ENCODE measurements at regions not wholly inside any gene's neighbourhood (a gene's known extent, or its start where the extent isn't known, plus 50 kb on each side); places are given as distances from the start of the nearest gene placed in this dataset.

GRCh38 chrX:19172741-19173140, 50.5 kb upstream of the ADGRG2 start:
- Mint-ChIP-seq H3K4me3 (no peak overlapping the region), H3K27me3 (no peaks in the 10 kb centered on the region), H3K9me3 (no peaks in the 10 kb centered on the region), H3K4me1 (no peaks in the 10 kb centered on the region), H3K36me3 (ENCODE audit: low read depth) (no peaks in the 10 kb centered on the region), H3K27ac (no peak overlapping the region)
- ATAC-seq (no peak), DNase-seq (no peak)

DNA sequence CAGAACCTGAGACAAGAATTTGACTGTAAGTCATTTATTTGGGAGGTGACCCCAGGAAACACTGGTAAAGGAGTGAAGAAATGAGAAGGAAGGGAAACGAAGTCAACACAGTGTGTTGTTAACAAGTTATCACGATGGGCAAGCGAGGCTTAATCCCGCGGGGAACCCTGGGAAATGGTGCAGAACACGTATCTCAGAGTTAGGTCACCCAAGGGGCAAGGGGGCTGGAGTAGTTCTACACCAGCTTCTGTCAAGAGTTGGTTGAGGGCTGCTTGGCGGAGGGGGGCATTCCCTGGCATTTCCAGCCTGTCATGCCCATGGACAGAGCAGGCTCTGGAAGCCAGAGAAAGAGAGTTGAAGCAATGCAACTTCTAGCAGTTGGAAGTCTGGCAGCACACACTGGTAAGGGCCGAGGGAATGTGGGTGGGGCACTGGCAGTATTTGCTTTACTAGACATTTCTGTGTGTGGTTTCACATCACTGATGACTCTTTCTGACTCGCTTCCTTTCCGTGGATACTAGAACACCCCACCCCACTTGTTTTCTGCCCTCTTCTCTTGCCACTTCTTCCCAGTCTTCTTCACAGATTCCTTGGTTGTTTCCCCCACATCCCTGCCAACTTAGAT, 52.2 kb upstream of the ADGRG2 start:
- no peaks in the 10 kb centered on the region for H3K27me3 Mint-ChIP-seq
- no peaks in the 10 kb centered on the region for H3K4me1 Mint-ChIP-seq
- no peak overlapping the region for H3K4me3 Mint-ChIP-seq
- no peak for ATAC-seq
- H3K9me3 Mint-ChIP-seq, result no peaks in the 10 kb centered on the region
- H3K27ac Mint-ChIP-seq, result no peak overlapping the region
- H3K36me3 Mint-ChIP-seq (ENCODE audit: low read depth), result no peaks in the 10 kb centered on the region
- DNase-seq, result no peak

- H3K27ac Mint-ChIP-seq, result no peak overlapping the region
- no peak for DNase-seq
- no peaks in the 10 kb centered on the region for H3K4me1 Mint-ChIP-seq
- no peak overlapping the region for H3K4me3 Mint-ChIP-seq
- no peak for ATAC-seq
- no peaks in the 10 kb centered on the region for H3K27me3 Mint-ChIP-seq
- H3K36me3 Mint-ChIP-seq (ENCODE audit: low read depth), result no peaks in the 10 kb centered on the region
- no peaks in the 10 kb centered on the region for H3K9me3 Mint-ChIP-seq
These were observed 54.8 kb upstream of the ADGRG2 start for GRCh38 chrX:19176901-19177630.

GRCh38 chrX:19177721-19178120, 55.5 kb upstream of the ADGRG2 start:
- H3K4me3 Mint-ChIP-seq, result no peak overlapping the region
- H3K36me3 Mint-ChIP-seq (ENCODE audit: low read depth), result no peaks in the 10 kb centered on the region
- no peaks in the 10 kb centered on the region for H3K4me1 Mint-ChIP-seq
- H3K27me3 Mint-ChIP-seq, result no peaks in the 10 kb centered on the region
- ATAC-seq (no peak), DNase-seq (no peak)
- no peaks in the 10 kb centered on the region for H3K9me3 Mint-ChIP-seq
- no peak overlapping the region for H3K27ac Mint-ChIP-seq

DNA sequence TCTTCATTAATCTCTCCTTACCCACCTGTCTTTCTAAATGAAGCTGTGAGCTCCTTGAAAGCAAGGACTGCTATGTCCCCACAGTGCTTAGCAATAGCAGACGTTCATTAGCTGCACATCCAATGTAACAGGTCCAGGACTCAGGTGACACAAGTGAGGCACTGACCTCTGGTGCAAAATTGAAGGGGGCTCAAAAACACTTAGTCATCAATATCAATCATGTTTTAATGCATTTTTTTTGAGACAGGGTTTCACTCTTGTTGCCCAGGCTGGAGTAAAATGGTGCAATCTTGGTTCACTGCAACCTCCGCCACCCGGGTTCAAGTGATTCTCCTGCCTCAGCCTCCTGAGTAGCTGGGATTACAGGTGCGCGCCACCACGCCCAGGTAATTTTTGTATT, 56.1 kb upstream of the ADGRG2 start:
- H3K27me3 Mint-ChIP-seq, result no peaks in the 10 kb centered on the region
- no peak for DNase-seq
- no peaks in the 10 kb centered on the region for H3K4me1 Mint-ChIP-seq
- no peaks in the 10 kb centered on the region for H3K9me3 Mint-ChIP-seq
- no peak for ATAC-seq
- no peak overlapping the region for H3K27ac Mint-ChIP-seq
- H3K36me3 Mint-ChIP-seq (ENCODE audit: low read depth), result no peaks in the 10 kb centered on the region
- no peak overlapping the region for H3K4me3 Mint-ChIP-seq

GRCh38 chrX:19179389-19179788, 57.1 kb upstream of the ADGRG2 start:
- H3K4me1 Mint-ChIP-seq, result no peaks in the 10 kb centered on the region
- no peak for DNase-seq
- no peak overlapping the region for H3K4me3 Mint-ChIP-seq
- ATAC-seq, result no peak
- no peaks in the 10 kb centered on the region for H3K36me3 Mint-ChIP-seq (ENCODE audit: low read depth)
- no peak overlapping the region for H3K27ac Mint-ChIP-seq
- no peaks in the 10 kb centered on the region for H3K27me3 Mint-ChIP-seq
- H3K9me3 Mint-ChIP-seq, result no peaks in the 10 kb centered on the region

DNA sequence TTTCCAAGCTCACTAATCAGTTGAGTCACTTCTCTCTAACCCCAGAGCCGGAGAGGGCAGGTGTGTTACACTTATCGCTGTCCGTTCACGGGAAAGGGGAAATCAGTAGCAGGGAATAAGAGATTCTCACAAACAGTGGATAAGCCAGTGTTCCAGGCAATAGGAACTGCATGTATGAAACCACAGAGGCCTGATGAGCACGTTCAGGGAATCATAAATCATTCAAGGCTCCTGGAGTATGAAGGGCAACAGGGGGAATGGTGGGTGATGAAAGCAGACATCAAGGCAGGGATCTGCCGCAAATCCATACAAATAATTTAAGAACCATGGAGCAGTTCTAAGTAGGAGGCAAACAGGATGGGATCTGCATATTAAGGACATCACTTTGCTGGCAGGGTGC, 59.1 kb upstream of the ADGRG2 start:
- no peak for ATAC-seq
- H3K27me3 Mint-ChIP-seq, result no peaks in the 10 kb centered on the region
- no peak for DNase-seq
- no peaks in the 10 kb centered on the region for H3K9me3 Mint-ChIP-seq
- no peak overlapping the region for H3K27ac Mint-ChIP-seq
- H3K4me1 Mint-ChIP-seq, result no peaks in the 10 kb centered on the region
- H3K36me3 Mint-ChIP-seq (ENCODE audit: low read depth), result no peaks in the 10 kb centered on the region
- H3K4me3 Mint-ChIP-seq, result no peak overlapping the region

GRCh38 chrX:19182785-19183184, 60.5 kb upstream of the ADGRG2 start:
- H3K4me3 Mint-ChIP-seq, result no peak overlapping the region
- H3K36me3 Mint-ChIP-seq (ENCODE audit: low read depth), result no peaks in the 10 kb centered on the region
- no peaks in the 10 kb centered on the region for H3K9me3 Mint-ChIP-seq
- ATAC-seq, result no peak
- H3K27ac Mint-ChIP-seq, result no peak overlapping the region
- no peaks in the 10 kb centered on the region for H3K4me1 Mint-ChIP-seq
- no peak for DNase-seq
- H3K27me3 Mint-ChIP-seq, result no peaks in the 10 kb centered on the region

DNA sequence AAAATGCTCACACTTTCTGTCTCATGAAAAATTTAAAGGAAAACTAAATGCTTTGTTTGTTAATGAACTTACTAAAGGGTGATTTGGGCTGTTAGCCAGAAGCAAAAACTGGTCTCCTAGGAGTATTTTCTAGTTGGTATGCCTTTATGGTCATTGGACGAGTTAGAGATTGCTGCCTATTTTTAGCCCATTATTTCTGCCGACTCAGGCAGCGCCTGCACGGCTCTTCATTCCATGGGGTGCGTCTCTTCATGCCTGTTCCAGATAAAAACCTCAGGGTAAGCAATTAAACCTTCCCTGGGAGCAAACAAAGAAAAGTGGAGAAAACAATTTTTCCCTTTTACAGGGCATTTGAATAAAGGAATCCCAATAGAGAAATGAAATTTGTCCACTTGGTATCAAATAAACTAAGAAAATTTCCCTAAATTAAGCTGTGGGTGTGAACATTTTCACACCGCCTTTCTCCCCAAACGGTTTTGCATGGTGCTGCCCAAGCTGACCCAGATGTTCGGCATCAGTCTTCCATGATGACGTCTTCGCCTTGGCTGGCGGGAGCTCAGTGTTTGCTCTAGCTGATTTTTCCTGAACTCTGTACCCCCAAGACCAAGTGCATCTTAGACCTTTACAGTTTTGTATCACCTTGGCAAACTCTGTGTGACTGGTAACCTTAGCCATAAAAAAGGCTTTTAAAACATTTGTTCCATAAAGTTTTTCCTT, 61.7 kb upstream of the ADGRG2 start:
- Mint-ChIP-seq H3K27me3 (no peaks in the 10 kb centered on the region), H3K27ac (no peak overlapping the region), H3K4me3 (no peak overlapping the region), H3K9me3 (no peaks in the 10 kb centered on the region), H3K36me3 (ENCODE audit: low read depth) (no peaks in the 10 kb centered on the region), H3K4me1 (no peaks in the 10 kb centered on the region)
- ATAC-seq (no peak), DNase-seq (no peak)

- no peak for DNase-seq
- peaks cover 4% of the 10 kb centered on the region for H3K9me3 Mint-ChIP-seq
- no peak overlapping the region for H3K27ac Mint-ChIP-seq
- no peaks in the 10 kb centered on the region for H3K27me3 Mint-ChIP-seq
- H3K36me3 Mint-ChIP-seq (ENCODE audit: low read depth), result no peaks in the 10 kb centered on the region
- no peaks in the 10 kb centered on the region for H3K4me1 Mint-ChIP-seq
- ATAC-seq, result no peak
- H3K4me3 Mint-ChIP-seq, result no peak overlapping the region
These were observed 66.3 kb upstream of the ADGRG2 start for GRCh38 chrX:19188566-19188965.

- Mint-ChIP-seq H3K9me3 (peaks cover 4% of the 10 kb centered on the region), H3K36me3 (ENCODE audit: low read depth) (no peaks in the 10 kb centered on the region), H3K27ac (no peak overlapping the region), H3K27me3 (no peaks in the 10 kb centered on the region), H3K4me1 (peaks cover 2% of the 10 kb centered on the region), H3K4me3 (no peak overlapping the region)
- ATAC-seq (no peak), DNase-seq (no peak)
These were observed 68.6 kb upstream of the ADGRG2 start for GRCh38 chrX:19190902-19191301.

GRCh38 chrX:19193565-19193964, 71.3 kb upstream of the ADGRG2 start:
- Mint-ChIP-seq H3K4me3 (no peak overlapping the region), H3K27me3 (no peaks in the 10 kb centered on the region), H3K27ac (no peak overlapping the region)

GRCh38 chrX:19194285-19195242, 72.3 kb upstream of the ADGRG2 start:
- Mint-ChIP-seq H3K27me3 (no peaks in the 10 kb centered on the region), H3K4me1 (peaks cover 7% of the 10 kb centered on the region), H3K36me3 (ENCODE audit: low read depth) (no peaks in the 10 kb centered on the region), H3K4me3 (no peak overlapping the region), H3K9me3 (peaks cover 4% of the 10 kb centered on the region), H3K27ac (no peak overlapping the region)
- DNase-seq, result no peak
- no peak for ATAC-seq

More at GRCh38 chrX:19193565-19193964, 71.3 kb upstream of the ADGRG2 start:
- Mint-ChIP-seq H3K9me3 (peaks cover 4% of the 10 kb centered on the region), H3K36me3 (ENCODE audit: low read depth) (no peaks in the 10 kb centered on the region), H3K4me1 (peaks cover 4% of the 10 kb centered on the region)
- no peak for ATAC-seq
- DNase-seq, result no peak

- Mint-ChIP-seq H3K4me3 (no peak overlapping the region), H3K9me3 (peaks cover 4% of the 10 kb centered on the region), H3K27ac (no peak overlapping the region), H3K36me3 (ENCODE audit: low read depth) (no peaks in the 10 kb centered on the region), H3K27me3 (peaks cover 1% of the 10 kb centered on the region), H3K4me1 (peaks cover 7% of the 10 kb centered on the region)
- no peak for ATAC-seq
- DNase-seq, result no peak
These were observed 73.0 kb upstream of the ADGRG2 start for GRCh38 chrX:19195243-19195610.

Measured in activated naive CD8-positive, alpha-beta T cell treated with anti-CD3 and anti-CD28 coated beads, Interleukin-2, amount 50 U/mL, for 24 hours (primary cell).